ENCODE measurements at regions not wholly inside any gene's neighbourhood (a gene's known extent, or its start where the extent isn't known, plus 50 kb on each side); places are given as distances from the start of the nearest gene placed in this dataset.

DNA sequence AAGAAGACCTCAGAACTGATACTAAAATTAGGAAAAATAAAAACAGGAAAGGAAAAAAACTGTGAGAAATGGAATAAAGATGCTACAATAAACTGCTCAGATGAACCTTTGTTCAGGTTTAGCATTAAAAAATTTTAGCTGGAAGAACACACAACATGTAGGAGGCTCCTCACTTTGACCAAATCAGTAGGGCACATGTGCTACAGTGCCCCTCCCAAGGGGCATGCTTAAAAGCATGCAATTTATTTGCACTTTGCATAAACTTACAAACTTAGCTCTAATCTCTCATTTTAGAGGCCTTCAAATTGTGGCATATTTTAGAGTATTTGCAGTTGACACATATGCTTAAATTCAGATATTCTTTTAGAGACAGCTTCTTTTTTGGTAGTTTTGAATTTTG, 570.2 kb downstream of the UTRN start:
- Histone ChIP-seq H3K27me3 (ENCODE audit: insufficient read depth, low read length) (no peaks in the 10 kb centered on the region), H3K79me1 (ENCODE audit: insufficient read depth, low read depth, low read length, poor library complexity, severe bottlenecking) (no peaks in the 10 kb centered on the region), H4K20me1 (ENCODE audit: control insufficient read depth, insufficient read depth, insufficient read length) (no peaks in the 10 kb centered on the region), H4K5ac (ENCODE audit: insufficient read length, low read depth, low read length) (no peak overlapping the region), H3K9ac (ENCODE audit: extremely low read depth, insufficient read length, low read length) (no peak overlapping the region), H4K8ac (replicated peaks; ENCODE audit: insufficient read length, low read depth, low read length) (no peak overlapping the region), H2BK120ac (ENCODE audit: low read depth, low read length, poor library complexity, severe bottlenecking) (no peak overlapping the region), H2BK20ac (ENCODE audit: low read depth, low read length, poor library complexity, severe bottlenecking) (no peak overlapping the region), H3K14ac (ENCODE audit: insufficient read depth, low read length) (no peak overlapping the region), H3K4ac (ENCODE audit: low read depth, low read length) (no peak overlapping the region), H3K23ac (ENCODE audit: insufficient read length, low read depth, low read length) (no peak overlapping the region), H2AFZ (ENCODE audit: low read length) (no peak overlapping the region), H4K91ac (ENCODE audit: insufficient read length, low read depth, low read length) (no peak overlapping the region), H3K4me1 (ENCODE audit: insufficient read depth, low read length) (no peaks in the 10 kb centered on the region), H3T11ph (ENCODE audit: low read length) (no peak overlapping the region), H2BK5ac (ENCODE audit: insufficient read length, low read length) (no peak overlapping the region), H3K27ac (ENCODE audit: insufficient read length, low read depth, low read length) (no peak overlapping the region), H3K4me2 (ENCODE audit: insufficient read depth, insufficient read length, low read length) (no peak overlapping the region), H3K79me2 (ENCODE audit: insufficient read depth, low read length) (no peaks in the 10 kb centered on the region), H2AK5ac (ENCODE audit: insufficient read length, low read length) (no peak overlapping the region), H3K18ac (ENCODE audit: insufficient read length, low read depth, low read length) (no peak overlapping the region), H2BK12ac (ENCODE audit: insufficient read length, low read depth, low read length) (no peak overlapping the region), H3K9me3 (ENCODE audit: control insufficient read depth, low read depth, low read length) (no peaks in the 10 kb centered on the region), H3K56ac (ENCODE audit: insufficient read length, low read depth, low read length) (no peak overlapping the region), H3K23me2 (ENCODE audit: insufficient read length, low read depth, low read length, poor library complexity, severe bottlenecking) (no peaks in the 10 kb centered on the region), H2BK15ac (ENCODE audit: low read depth, low read length) (no peak overlapping the region)
- TF ChIP-seq, protein P1, sequence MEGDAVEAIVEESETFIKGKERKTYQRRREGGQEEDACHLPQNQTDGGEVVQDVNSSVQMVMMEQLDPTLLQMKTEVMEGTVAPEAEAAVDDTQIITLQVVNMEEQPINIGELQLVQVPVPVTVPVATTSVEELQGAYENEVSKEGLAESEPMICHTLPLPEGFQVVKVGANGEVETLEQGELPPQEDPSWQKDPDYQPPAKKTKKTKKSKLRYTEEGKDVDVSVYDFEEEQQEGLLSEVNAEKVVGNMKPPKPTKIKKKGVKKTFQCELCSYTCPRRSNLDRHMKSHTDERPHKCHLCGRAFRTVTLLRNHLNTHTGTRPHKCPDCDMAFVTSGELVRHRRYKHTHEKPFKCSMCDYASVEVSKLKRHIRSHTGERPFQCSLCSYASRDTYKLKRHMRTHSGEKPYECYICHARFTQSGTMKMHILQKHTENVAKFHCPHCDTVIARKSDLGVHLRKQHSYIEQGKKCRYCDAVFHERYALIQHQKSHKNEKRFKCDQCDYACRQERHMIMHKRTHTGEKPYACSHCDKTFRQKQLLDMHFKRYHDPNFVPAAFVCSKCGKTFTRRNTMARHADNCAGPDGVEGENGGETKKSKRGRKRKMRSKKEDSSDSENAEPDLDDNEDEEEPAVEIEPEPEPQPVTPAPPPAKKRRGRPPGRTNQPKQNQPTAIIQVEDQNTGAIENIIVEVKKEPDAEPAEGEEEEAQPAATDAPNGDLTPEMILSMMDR (conservative IDR thresholded peaks at IDR 0.05): no peak
- Mint-ChIP-seq H3K4me1 (peaks cover 0 to 10% of the 10 kb centered on the region in 2 experiments; a peak in 2 of 4 replicates), H3K36me3 (ENCODE audit: insufficient read depth in 1 of 3, low read depth in 3 of 3) (peaks cover 6 to 23% (median 6%) of the 10 kb centered on the region in 3 experiments; a peak in 6 of 7 replicates), H3K4me3 (no peak overlapping the region), H3K27me3 (ENCODE audit: low read depth) (no peaks in the 10 kb centered on the region), H3K9me3 (peaks cover 2 to 7% of the 10 kb centered on the region in 2 experiments; a peak in 3 of 5 replicates), H3K27ac (peak overlapping the region in 1 of 3 experiments; percentile 50; a peak in 1 of 7 replicates)
- DNase-seq: no peak

Data from H9 (cell line).